Hepatocyte (in vitro differentiated cells): ENCODE measurements at regions not wholly inside any gene's neighbourhood (a gene's known extent, or its start where the extent isn't known, plus 50 kb on each side); places are given as distances from the start of the nearest gene placed in this dataset.

ENCODE experiments used
- CTCF ChIP-seq: fragments of 200-600 bp; sonication (generic); IDR thresholded peaks from 2 replicates; pipeline ENCODE4 v1.5.1; 2016; ENCODE audit warnings: antibody characterized with exemption, mild to moderate bottlenecking; ENCODE audit not compliant: poor library complexity
- EZH2 ChIP-seq: fragments of 200-600 bp; sonication (generic); IDR thresholded peaks from 2 replicates; pipeline ENCODE4 v1.6.1; 2016; ENCODE audit warnings: antibody characterized with exemption, mild to moderate bottlenecking, borderline replicate concordance
- EZH2phosphoT487 ChIP-seq: fragments of 200-600 bp; sonication (generic); IDR thresholded peaks from one replicate; pipeline ENCODE4 v1.6.1; 2018; ENCODE audit warnings: antibody characterized with exemption, mild to moderate bottlenecking, low read depth, moderate library complexity; ENCODE audit not compliant: unreplicated experiment, severe bottlenecking

GRCh38 chr20:18992418-18992817 lies 178.8 kb downstream of the SCP2D1 start:
- TF ChIP-seq CTCF = no peak
- no peak for TF ChIP-seq EZH2
- TF ChIP-seq EZH2phosphoT487 = no peak
